ENCODE measurements at regions not wholly inside any gene's neighbourhood (a gene's known extent, or its start where the extent isn't known, plus 50 kb on each side); places are given as distances from the start of the nearest gene placed in this dataset.

DNA sequence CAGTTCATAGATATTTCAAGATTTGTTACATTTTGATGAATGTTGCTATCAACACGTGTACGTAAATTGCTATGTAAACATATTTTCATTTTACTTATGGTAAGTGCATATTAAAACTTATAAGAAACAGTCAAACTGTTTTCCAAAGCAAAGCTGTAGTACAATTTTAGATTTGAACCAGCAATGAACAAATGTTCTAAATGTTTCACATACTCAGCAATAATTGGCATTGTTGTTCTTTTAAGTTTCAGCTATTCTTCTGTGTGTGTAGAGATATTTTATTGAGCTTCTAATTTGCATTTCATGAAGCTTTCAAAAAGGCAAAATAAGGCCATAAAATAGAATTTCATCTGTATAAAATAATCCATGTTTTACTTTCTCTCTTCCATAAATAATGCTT lies 1433.2 kb downstream of the LRFN5 start:
- TF ChIP-seq, protein P1, sequence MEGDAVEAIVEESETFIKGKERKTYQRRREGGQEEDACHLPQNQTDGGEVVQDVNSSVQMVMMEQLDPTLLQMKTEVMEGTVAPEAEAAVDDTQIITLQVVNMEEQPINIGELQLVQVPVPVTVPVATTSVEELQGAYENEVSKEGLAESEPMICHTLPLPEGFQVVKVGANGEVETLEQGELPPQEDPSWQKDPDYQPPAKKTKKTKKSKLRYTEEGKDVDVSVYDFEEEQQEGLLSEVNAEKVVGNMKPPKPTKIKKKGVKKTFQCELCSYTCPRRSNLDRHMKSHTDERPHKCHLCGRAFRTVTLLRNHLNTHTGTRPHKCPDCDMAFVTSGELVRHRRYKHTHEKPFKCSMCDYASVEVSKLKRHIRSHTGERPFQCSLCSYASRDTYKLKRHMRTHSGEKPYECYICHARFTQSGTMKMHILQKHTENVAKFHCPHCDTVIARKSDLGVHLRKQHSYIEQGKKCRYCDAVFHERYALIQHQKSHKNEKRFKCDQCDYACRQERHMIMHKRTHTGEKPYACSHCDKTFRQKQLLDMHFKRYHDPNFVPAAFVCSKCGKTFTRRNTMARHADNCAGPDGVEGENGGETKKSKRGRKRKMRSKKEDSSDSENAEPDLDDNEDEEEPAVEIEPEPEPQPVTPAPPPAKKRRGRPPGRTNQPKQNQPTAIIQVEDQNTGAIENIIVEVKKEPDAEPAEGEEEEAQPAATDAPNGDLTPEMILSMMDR (IDR thresholded peaks at IDR 0.05 in 8 of 11, conservative IDR thresholded peaks at IDR 0.05 in 3 of 11) = no peak
- no peak for TF ChIP-seq POLR2A (IDR thresholded peaks at IDR 0.05)

All from spleen (tissue), 7 donors.